Hepatocyte (in vitro differentiated cells): ENCODE measurements at regions not wholly inside any gene's neighbourhood (a gene's known extent, or its start where the extent isn't known, plus 50 kb on each side); places are given as distances from the start of the nearest gene placed in this dataset.

Experiments used
- DNase-seq: peaks from one replicate; pipeline ENCODE4 v3.0.0-alpha.2; 2016; ENCODE audit warnings: low spot score
- H2AFZ ChIP-seq: fragments of 200-600 bp; sonication (generic); 2 replicates; pipeline ENCODE4 v1.6.0; 2016; ENCODE audit warnings: antibody characterized with exemption, mild to moderate bottlenecking
- H3K27ac ChIP-seq: fragments of 200-600 bp; sonication (generic); 2 replicates; pipeline ENCODE4 v1.5.1; 2016; ENCODE audit warnings: mild to moderate bottlenecking
- H3K27me3 ChIP-seq: fragments of 200-600 bp; sonication (generic); 2 replicates; pipeline ENCODE4 v1.6.1; 2016
- H3K36me3 ChIP-seq: fragments of 200-600 bp; sonication (generic); replicated peaks from 2 replicates; pipeline ENCODE4 v1.5.1; 2016; ENCODE audit warnings: low read depth; ENCODE audit not compliant: insufficient read depth
- H3K4me1 ChIP-seq: fragments of 200-600 bp; sonication (generic); 2 replicates; pipeline ENCODE4 v1.5.1; 2016; ENCODE audit warnings: mild to moderate bottlenecking, moderate library complexity; ENCODE audit not compliant: insufficient read depth
- H3K4me2 ChIP-seq: fragments of 200-600 bp; sonication (generic); 2 replicates; pipeline ENCODE4 v1.6.0; 2016
- H3K4me3 ChIP-seq: fragments of 200-600 bp; sonication (generic); 2 replicates; pipeline ENCODE4 v1.5.1; 2016; ENCODE audit warnings: mild to moderate bottlenecking
- H3K79me2 ChIP-seq: fragments of 200-600 bp; sonication (generic); 2 replicates; pipeline ENCODE4 v1.6.0; 2017; ENCODE audit warnings: mild to moderate bottlenecking
- H3K9me2 ChIP-seq: fragments of 200-600 bp; sonication (generic); replicated peaks from 2 replicates; pipeline ENCODE4 v1.6.0; 2017; ENCODE audit warnings: mild to moderate bottlenecking; ENCODE audit not compliant: insufficient read depth
- H3K9me3 ChIP-seq: fragments of 200-600 bp; sonication (generic); 2 replicates; pipeline ENCODE4 v1.5.1; 2016; ENCODE audit warnings: low read depth, mild to moderate bottlenecking
- H4K20me1 ChIP-seq: fragments of 200-600 bp; sonication (generic); 2 replicates; pipeline ENCODE4 v1.6.0; 2016; ENCODE audit warnings: mild to moderate bottlenecking; ENCODE audit not compliant: insufficient read depth, poor library complexity, severe bottlenecking
- CTCF ChIP-seq: fragments of 200-600 bp; sonication (generic); IDR thresholded peaks from 2 replicates; pipeline ENCODE4 v1.5.1; 2016; ENCODE audit warnings: antibody characterized with exemption, mild to moderate bottlenecking; ENCODE audit not compliant: poor library complexity
- EZH2 ChIP-seq: fragments of 200-600 bp; sonication (generic); IDR thresholded peaks from 2 replicates; pipeline ENCODE4 v1.6.1; 2016; ENCODE audit warnings: antibody characterized with exemption, mild to moderate bottlenecking, borderline replicate concordance
- EZH2phosphoT487 ChIP-seq: fragments of 200-600 bp; sonication (generic); IDR thresholded peaks from one replicate; pipeline ENCODE4 v1.6.1; 2018; ENCODE audit warnings: antibody characterized with exemption, mild to moderate bottlenecking, low read depth, moderate library complexity; ENCODE audit not compliant: unreplicated experiment, severe bottlenecking
- WGBS: methylation state at CpG from one replicate; pipeline ENCODE4 v1.1.6; 2016; ENCODE audit warnings: low lambda C conversion rate; ENCODE audit errors: missing lambda C conversion rate; 5-methylcytosine and 5-hydroxymethylcytosine counted together

DNA sequence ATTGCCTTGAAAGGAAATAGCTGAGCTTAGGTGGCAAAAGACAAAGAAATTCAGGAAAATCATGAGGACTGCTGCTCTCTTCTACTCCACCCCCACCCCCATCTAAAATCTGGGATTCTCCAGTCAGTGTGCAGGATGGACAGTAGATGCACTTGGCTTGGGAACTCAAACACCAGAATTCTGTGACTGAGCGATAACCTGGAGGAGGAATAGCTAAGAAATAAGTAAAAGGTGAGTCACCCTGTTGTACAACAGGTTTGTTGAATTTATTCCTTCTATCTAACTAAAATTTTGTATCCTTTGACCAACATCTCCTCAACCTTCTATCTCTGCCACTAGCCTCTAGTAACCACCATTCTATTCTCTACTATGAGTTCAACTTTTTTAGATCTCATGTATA, 1029.9 kb upstream of the ACVR2A start:
- no peak overlapping the region for H3K4me2 ChIP-seq
- no peaks in the 10 kb centered on the region for H3K9me2 ChIP-seq
- no peaks in the 10 kb centered on the region for H3K27me3 ChIP-seq
- no peak overlapping the region for H2AFZ ChIP-seq
- TF ChIP-seq EZH2 = no peak
- no peak for TF ChIP-seq CTCF
- no peak for TF ChIP-seq EZH2phosphoT487
- no peaks in the 10 kb centered on the region for H3K79me2 ChIP-seq
- H3K4me3 ChIP-seq = no peak overlapping the region
- no peaks in the 10 kb centered on the region for H4K20me1 ChIP-seq
- H3K4me1 ChIP-seq = no peaks in the 10 kb centered on the region
- H3K36me3 ChIP-seq = no peaks in the 10 kb centered on the region
- no peaks in the 10 kb centered on the region for H3K9me3 ChIP-seq
- 100% methylated on average over 1 of the region's 1 CpG for WGBS
- no peak overlapping the region for H3K27ac ChIP-seq
- DNase-seq = no peak

GRCh38 chr2:146807568-146808168, 1037.2 kb upstream of the ACVR2A start:
- Histone ChIP-seq H3K79me2 (no peaks in the 10 kb centered on the region), H4K20me1 (no peaks in the 10 kb centered on the region), H3K9me3 (no peaks in the 10 kb centered on the region), H3K4me2 (no peak overlapping the region), H3K4me3 (no peak overlapping the region), H3K9me2 (no peaks in the 10 kb centered on the region), H3K36me3 (no peaks in the 10 kb centered on the region), H2AFZ (no peak overlapping the region), H3K4me1 (no peaks in the 10 kb centered on the region), H3K27ac (no peak overlapping the region), H3K27me3 (no peaks in the 10 kb centered on the region)
- DNase-seq = no peak
- TF ChIP-seq EZH2phosphoT487 = no peak
- TF ChIP-seq CTCF = no peak
- TF ChIP-seq EZH2 = no peak
- 90% methylated on average over 17 of the region's 17 CpGs for WGBS

DNA sequence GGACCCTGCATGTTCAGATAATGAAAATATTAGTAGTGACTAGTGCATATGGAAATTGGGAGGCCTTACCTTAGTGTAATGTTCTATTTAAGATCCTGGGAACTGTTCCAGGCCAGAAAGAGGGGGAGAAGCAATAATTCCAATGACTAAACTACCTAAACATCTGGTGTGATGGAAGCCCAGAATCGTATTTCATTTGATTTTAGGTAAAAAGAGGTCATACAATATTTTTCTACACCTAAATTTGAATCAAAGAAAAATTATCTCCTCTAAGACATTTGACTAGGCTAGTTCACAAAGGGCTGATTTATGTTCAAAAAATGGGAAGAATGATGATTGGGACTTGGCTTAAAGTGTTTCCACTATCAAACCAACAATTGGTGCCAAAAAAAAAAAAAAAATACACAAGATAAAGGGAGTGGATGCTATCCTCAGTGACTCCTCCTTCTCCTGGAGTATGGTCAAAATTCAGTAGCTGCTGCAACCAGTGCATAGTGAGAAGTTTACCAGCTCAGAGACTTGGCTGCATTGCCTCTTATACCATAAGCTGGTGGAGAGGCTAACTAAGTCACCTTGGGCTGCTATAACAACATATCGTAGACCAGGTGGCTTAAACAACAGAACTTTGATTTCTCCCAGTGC, 1038.3 kb upstream of the ACVR2A start:
- TF ChIP-seq EZH2 (no peak), CTCF (no peak)
- DNase-seq = no peak
- no peak overlapping the region for H3K27ac ChIP-seq
- no peaks in the 10 kb centered on the region for H3K36me3 ChIP-seq
- no peaks in the 10 kb centered on the region for H3K27me3 ChIP-seq
- H4K20me1 ChIP-seq = no peaks in the 10 kb centered on the region
- no peak overlapping the region for H3K4me3 ChIP-seq
- no peak overlapping the region for H2AFZ ChIP-seq
- WGBS = 80% methylated on average over 2 of the region's 2 CpGs
- H3K79me2 ChIP-seq = no peaks in the 10 kb centered on the region
- no peaks in the 10 kb centered on the region for H3K4me1 ChIP-seq
- no peaks in the 10 kb centered on the region for H3K9me2 ChIP-seq
- no peaks in the 10 kb centered on the region for H3K9me3 ChIP-seq
- H3K4me2 ChIP-seq = no peak overlapping the region
